Liver (tissue), 8 donors: ENCODE measurements at regions not wholly inside any gene's neighbourhood (a gene's known extent, or its start where the extent isn't known, plus 50 kb on each side); places are given as distances from the start of the nearest gene placed in this dataset.

Source experiments
- DNase-seq: peaks from one replicate; pipeline ENCODE4 v3.0.0-alpha.2; 2017; ENCODE audit warnings: low spot score
- H3K27ac ChIP-seq, 2 donors: one replicate each; pipeline ENCODE4 v1.7.0; 2013; ENCODE audit warnings: inconsistent platforms in 2 of 2, low read length in 2 of 2, control low read depth in 1 of 2, low read depth in 1 of 2, mild to moderate bottlenecking in 1 of 2
- H3K27me3 ChIP-seq, 4 donors: one replicate each; pipeline versions ENCODE4 v1.6.1 to v1.7.0; 2013; ENCODE audit warnings: low read length in 3 of 4, inconsistent platforms in 1 of 4, mild to moderate bottlenecking in 1 of 4, moderate library complexity in 1 of 4; ENCODE audit not compliant: control insufficient read depth in 4 of 4, insufficient read depth in 4 of 4
- H3K36me3 ChIP-seq, 4 donors: one replicate each; pipeline versions ENCODE4 v1.6.1 to v1.7.0; 2013; ENCODE audit warnings: low read length in 3 of 4, mild to moderate bottlenecking in 3 of 4, low read depth in 1 of 4, moderate library complexity in 1 of 4; ENCODE audit not compliant: control insufficient read depth in 4 of 4, insufficient read depth in 3 of 4
- H3K4me1 ChIP-seq, 4 donors: one replicate each; pipeline versions ENCODE4 v1.6.1 to v1.7.0; 2013; ENCODE audit warnings: low read length in 3 of 4, mild to moderate bottlenecking in 3 of 4, moderate library complexity in 1 of 4; ENCODE audit not compliant: control insufficient read depth in 4 of 4, insufficient read depth in 4 of 4
- H3K4me3 ChIP-seq, 3 donors: one replicate each; pipeline versions ENCODE4 v1.6.1 to v1.7.0; 2013; ENCODE audit warnings: low read length in 3 of 3, control low read depth in 1 of 3, low read depth in 1 of 3, mild to moderate bottlenecking in 1 of 3
- H3K9ac ChIP-seq, 2 donors: one replicate each; pipeline ENCODE4 v1.7.0; 2013; ENCODE audit warnings: low read length in 2 of 2, mild to moderate bottlenecking in 2 of 2, moderate library complexity in 2 of 2, control low read depth in 1 of 2, low read depth in 1 of 2
- H3K9me3 ChIP-seq, 4 donors: one replicate each; pipeline versions ENCODE4 v1.6.1 to v1.7.0; 2013; ENCODE audit warnings: low read length in 3 of 4; ENCODE audit not compliant: control insufficient read depth in 4 of 4
- EGR1 ChIP-seq, 2 donors: IDR thresholded peaks; 2 replicates each; pipeline ENCODE4 v1.6.1; 2016 to 2018; ENCODE audit warnings: antibody characterized with exemption in 2 of 2, low read depth in 2 of 2
- FOXA1 ChIP-seq: IDR thresholded peaks from 2 replicates; pipeline ENCODE4 v1.6.1; 2016; ENCODE audit warnings: antibody characterized with exemption
- FOXA2 ChIP-seq: IDR thresholded peaks from 2 replicates; pipeline ENCODE4 v1.6.1; 2016; ENCODE audit warnings: antibody characterized with exemption
- HNF4A ChIP-seq, 2 donors: conservative IDR thresholded peaks; 2 replicates each; pipeline ENCODE4 v1.6.1; 2016; ENCODE audit warnings: antibody characterized with exemption in 2 of 2, mild to moderate bottlenecking in 2 of 2
- HNF4G ChIP-seq: IDR thresholded peaks from 2 replicates; pipeline ENCODE4 v1.6.1; 2016; ENCODE audit warnings: antibody characterized with exemption
- NR2F2 ChIP-seq: IDR thresholded peaks from 2 replicates; pipeline ENCODE4 v1.6.1; 2016; ENCODE audit warnings: antibody characterized with exemption
- RXRA ChIP-seq, 2 donors: IDR thresholded peaks; 2 replicates each; pipeline ENCODE4 v1.6.1; 2017 to 2018; ENCODE audit warnings: antibody characterized with exemption in 2 of 2, mild to moderate bottlenecking in 1 of 2
- SP1 ChIP-seq: IDR thresholded peaks from 2 replicates; pipeline ENCODE4 v1.6.1; 2018; ENCODE audit warnings: antibody characterized with exemption, mild to moderate bottlenecking
- TAF1 ChIP-seq: conservative IDR thresholded peaks from 2 replicates; pipeline ENCODE4 v1.6.1; 2016; ENCODE audit warnings: antibody characterized with exemption, mild to moderate bottlenecking
- YY1 ChIP-seq: IDR thresholded peaks from 2 replicates; pipeline ENCODE4 v1.6.1; 2016; ENCODE audit warnings: antibody characterized with exemption, mild to moderate bottlenecking
- WGBS: extraction: QIAGEN DNeasy Blood & Tissue Kit; methylation state at CpG from one replicate; pipeline ENCODE4 v1.1.7; 2013; 5-methylcytosine and 5-hydroxymethylcytosine counted together
- TF ChIP-seq, protein P1 (sequence below): fragments of 150-350 bp; IDR thresholded peaks from 2 replicates; pipeline ENCODE4 v1.5.1; 2017; ENCODE audit warnings: improper control_type of control experiment, low read depth, low read length; ENCODE audit not compliant: missing input control
- TF ChIP-seq, protein P2 (sequence below): IDR thresholded peaks from 2 replicates; pipeline ENCODE4 v1.6.1; 2016; ENCODE audit warnings: antibody characterized with exemption
- TF ChIP-seq, protein P3 (sequence below): IDR thresholded peaks from 2 replicates; pipeline ENCODE4 v1.6.1; 2016; ENCODE audit warnings: antibody characterized with exemption, mild to moderate bottlenecking
- donor health status: healthy.
- donor health status: healthy.
- donor health status: healthy.
- donor health status: healthy.
- donor health status: healthy.

- TF ChIP-seq FOXA1: no peak
- WGBS: 71% methylated on average over 2 of the region's 2 CpGs
These were observed 1366.6 kb downstream of the FSCB start for GRCh38 chr14:43140453-43140852.

DNA sequence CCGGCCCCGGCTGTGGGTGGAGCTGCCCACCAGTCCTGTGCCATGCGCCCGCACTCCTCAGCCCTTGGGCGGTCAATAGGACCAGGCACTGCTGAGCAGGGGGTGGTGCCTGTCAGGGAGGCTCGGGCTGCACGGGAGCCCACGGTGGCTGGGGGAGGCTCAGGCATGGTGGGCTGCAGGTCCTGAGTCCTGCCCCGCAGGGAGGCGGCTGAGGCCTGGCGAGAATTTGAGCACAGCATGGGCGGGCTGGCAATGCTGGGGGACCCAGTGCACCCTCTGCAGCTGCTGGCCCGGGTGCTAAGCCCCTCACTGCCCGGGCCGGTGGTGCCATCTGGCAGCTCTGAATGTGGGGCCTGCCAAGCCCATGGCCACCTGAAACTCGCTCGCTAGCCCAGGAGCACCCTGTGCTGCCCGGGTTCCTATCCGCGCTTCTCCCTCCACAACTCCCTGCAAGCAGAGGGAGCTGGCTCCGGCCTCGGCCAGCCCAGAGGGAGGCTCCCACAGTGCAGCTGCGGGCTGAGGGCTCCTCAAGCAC, 1371.1 kb downstream of the FSCB start:
- no peak for TF ChIP-seq SP1
- TF ChIP-seq HNF4A (conservative IDR thresholded peaks at IDR 0.05): no peak
- TF ChIP-seq, protein P1, sequence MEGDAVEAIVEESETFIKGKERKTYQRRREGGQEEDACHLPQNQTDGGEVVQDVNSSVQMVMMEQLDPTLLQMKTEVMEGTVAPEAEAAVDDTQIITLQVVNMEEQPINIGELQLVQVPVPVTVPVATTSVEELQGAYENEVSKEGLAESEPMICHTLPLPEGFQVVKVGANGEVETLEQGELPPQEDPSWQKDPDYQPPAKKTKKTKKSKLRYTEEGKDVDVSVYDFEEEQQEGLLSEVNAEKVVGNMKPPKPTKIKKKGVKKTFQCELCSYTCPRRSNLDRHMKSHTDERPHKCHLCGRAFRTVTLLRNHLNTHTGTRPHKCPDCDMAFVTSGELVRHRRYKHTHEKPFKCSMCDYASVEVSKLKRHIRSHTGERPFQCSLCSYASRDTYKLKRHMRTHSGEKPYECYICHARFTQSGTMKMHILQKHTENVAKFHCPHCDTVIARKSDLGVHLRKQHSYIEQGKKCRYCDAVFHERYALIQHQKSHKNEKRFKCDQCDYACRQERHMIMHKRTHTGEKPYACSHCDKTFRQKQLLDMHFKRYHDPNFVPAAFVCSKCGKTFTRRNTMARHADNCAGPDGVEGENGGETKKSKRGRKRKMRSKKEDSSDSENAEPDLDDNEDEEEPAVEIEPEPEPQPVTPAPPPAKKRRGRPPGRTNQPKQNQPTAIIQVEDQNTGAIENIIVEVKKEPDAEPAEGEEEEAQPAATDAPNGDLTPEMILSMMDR: no peak
- no peak for TF ChIP-seq FOXA1
- no peak for TF ChIP-seq YY1
- TF ChIP-seq, protein P2, sequence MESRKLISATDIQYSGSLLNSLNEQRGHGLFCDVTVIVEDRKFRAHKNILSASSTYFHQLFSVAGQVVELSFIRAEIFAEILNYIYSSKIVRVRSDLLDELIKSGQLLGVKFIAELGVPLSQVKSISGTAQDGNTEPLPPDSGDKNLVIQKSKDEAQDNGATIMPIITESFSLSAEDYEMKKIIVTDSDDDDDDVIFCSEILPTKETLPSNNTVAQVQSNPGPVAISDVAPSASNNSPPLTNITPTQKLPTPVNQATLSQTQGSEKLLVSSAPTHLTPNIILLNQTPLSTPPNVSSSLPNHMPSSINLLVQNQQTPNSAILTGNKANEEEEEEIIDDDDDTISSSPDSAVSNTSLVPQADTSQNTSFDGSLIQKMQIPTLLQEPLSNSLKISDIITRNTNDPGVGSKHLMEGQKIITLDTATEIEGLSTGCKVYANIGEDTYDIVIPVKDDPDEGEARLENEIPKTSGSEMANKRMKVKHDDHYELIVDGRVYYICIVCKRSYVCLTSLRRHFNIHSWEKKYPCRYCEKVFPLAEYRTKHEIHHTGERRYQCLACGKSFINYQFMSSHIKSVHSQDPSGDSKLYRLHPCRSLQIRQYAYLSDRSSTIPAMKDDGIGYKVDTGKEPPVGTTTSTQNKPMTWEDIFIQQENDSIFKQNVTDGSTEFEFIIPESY: no peak
- no peak for TF ChIP-seq FOXA2
- no peak for TF ChIP-seq HNF4G
- TF ChIP-seq, protein P3, sequence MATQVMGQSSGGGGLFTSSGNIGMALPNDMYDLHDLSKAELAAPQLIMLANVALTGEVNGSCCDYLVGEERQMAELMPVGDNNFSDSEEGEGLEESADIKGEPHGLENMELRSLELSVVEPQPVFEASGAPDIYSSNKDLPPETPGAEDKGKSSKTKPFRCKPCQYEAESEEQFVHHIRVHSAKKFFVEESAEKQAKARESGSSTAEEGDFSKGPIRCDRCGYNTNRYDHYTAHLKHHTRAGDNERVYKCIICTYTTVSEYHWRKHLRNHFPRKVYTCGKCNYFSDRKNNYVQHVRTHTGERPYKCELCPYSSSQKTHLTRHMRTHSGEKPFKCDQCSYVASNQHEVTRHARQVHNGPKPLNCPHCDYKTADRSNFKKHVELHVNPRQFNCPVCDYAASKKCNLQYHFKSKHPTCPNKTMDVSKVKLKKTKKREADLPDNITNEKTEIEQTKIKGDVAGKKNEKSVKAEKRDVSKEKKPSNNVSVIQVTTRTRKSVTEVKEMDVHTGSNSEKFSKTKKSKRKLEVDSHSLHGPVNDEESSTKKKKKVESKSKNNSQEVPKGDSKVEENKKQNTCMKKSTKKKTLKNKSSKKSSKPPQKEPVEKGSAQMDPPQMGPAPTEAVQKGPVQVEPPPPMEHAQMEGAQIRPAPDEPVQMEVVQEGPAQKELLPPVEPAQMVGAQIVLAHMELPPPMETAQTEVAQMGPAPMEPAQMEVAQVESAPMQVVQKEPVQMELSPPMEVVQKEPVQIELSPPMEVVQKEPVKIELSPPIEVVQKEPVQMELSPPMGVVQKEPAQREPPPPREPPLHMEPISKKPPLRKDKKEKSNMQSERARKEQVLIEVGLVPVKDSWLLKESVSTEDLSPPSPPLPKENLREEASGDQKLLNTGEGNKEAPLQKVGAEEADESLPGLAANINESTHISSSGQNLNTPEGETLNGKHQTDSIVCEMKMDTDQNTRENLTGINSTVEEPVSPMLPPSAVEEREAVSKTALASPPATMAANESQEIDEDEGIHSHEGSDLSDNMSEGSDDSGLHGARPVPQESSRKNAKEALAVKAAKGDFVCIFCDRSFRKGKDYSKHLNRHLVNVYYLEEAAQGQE: no peak
- TF ChIP-seq TAF1: no peak
- no peak for TF ChIP-seq RXRA (IDR thresholded peaks at IDR 0.05)
- TF ChIP-seq EGR1 (IDR thresholded peaks at IDR 0.05; ENCODE audit: low read depth in 2 of 2): no peak
- no peak for TF ChIP-seq NR2F2
- 89% methylated on average over 23 of the region's 23 CpGs for WGBS
- DNase-seq: no peak

More at GRCh38 chr14:43140453-43140852, 1366.6 kb downstream of the FSCB start:
- Histone ChIP-seq H3K9ac (no peak overlapping the region), H3K36me3 (no peaks in the 10 kb centered on the region), H3K4me3 (no peak overlapping the region), H3K27ac (no peak overlapping the region), H3K4me1 (no peaks in the 10 kb centered on the region), H3K27me3 (no peaks in the 10 kb centered on the region), H3K9me3 (peaks cover 0 to 3% (median 0%) of the 10 kb centered on the region in 4 donors)
- no peak for DNase-seq

More for the DNA sequence above, 1371.1 kb downstream of the FSCB start:
- no peak overlapping the region for H3K27ac ChIP-seq
- H3K4me3 ChIP-seq: no peak overlapping the region
- no peak overlapping the region for H3K9ac ChIP-seq
- H3K9me3 ChIP-seq: peaks cover 0 to 3% (median 0%) of the 10 kb centered on the region in 4 donors
- no peaks in the 10 kb centered on the region for H3K36me3 ChIP-seq
- no peaks in the 10 kb centered on the region for H3K4me1 ChIP-seq
- H3K27me3 ChIP-seq: no peaks in the 10 kb centered on the region
